ENCODE measurements at regions not wholly inside any gene's neighbourhood (a gene's known extent, or its start where the extent isn't known, plus 50 kb on each side); places are given as distances from the start of the nearest gene placed in this dataset.

DNA sequence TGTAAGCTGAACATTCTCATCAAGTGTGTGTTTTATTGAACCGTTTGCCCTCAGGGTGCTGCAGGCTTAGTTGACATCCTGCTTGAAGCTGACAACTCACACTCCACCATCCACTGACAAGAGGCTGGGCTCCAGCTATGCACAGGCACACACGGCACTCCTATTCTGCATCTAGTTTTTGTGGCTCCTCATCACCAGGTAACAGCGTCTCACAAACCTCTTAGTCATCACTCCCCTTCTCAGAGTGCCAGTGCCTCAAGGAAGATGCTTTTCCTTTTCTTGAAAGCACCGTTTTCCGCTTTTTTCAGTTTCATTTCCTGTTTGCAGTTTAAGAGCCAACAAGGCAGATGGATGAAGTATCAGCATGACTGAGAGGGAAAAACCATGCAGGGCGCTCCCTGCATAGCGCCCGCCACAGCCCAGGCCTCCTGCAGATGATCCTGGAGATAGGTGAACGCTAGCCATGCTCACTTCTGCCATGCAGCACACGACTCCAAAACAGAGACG lies 491.2 kb downstream of the COG6 start:
- Histone ChIP-seq H3K9me3 (ENCODE audit: control insufficient read depth, insufficient read depth, low read depth, low read length) (no peaks in the 10 kb centered on the region), H3K4me3 (ENCODE audit: low read depth, low read length) (no peak overlapping the region), H3K27me3 (ENCODE audit: control insufficient read depth, insufficient read depth, low read length) (no peaks in the 10 kb centered on the region), H3K27ac (ENCODE audit: low read depth, low read length) (no peak overlapping the region), H3K4me1 (ENCODE audit: control insufficient read depth, insufficient read depth, low read length) (peaks cover 11% of the 10 kb centered on the region; the same call in 1 of the 2 replicates), H3K36me3 (ENCODE audit: control insufficient read depth, insufficient read depth, low read length) (no peaks in the 10 kb centered on the region), H3K9ac (ENCODE audit: low read length) (no peak overlapping the region)

DNA sequence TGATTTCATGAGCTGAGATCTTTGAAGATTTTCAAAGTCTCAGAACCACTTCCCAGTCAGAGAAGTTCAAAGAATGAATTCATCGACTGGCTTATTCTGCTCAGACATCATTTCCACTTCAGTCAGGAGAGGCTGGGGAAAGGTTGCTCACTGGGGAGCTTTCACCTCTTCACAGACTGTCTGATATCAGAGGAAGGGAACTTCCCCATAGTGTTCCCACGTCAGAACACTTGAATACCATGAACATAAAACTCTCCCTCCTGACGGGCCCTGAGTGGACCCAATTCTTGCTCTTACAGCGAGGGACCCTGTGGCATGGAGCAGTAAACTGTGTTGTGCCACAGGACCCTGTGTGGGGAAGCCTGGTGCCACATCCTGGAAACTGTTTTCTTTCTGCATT lies 492.6 kb downstream of the COG6 start:
- Histone ChIP-seq H3K27ac (ENCODE audit: low read depth, low read length) (no peak overlapping the region), H3K4me3 (ENCODE audit: low read depth, low read length) (no peak overlapping the region), H3K27me3 (ENCODE audit: control insufficient read depth, insufficient read depth, low read length) (no peaks in the 10 kb centered on the region), H3K9ac (ENCODE audit: low read length) (no peak overlapping the region), H3K9me3 (ENCODE audit: control insufficient read depth, insufficient read depth, low read depth, low read length) (no peaks in the 10 kb centered on the region), H3K36me3 (ENCODE audit: control insufficient read depth, insufficient read depth, low read length) (no peaks in the 10 kb centered on the region), H3K4me1 (ENCODE audit: control insufficient read depth, insufficient read depth, low read length) (peaks cover 11% of the 10 kb centered on the region; the same call in 1 of the 2 replicates)

DNA sequence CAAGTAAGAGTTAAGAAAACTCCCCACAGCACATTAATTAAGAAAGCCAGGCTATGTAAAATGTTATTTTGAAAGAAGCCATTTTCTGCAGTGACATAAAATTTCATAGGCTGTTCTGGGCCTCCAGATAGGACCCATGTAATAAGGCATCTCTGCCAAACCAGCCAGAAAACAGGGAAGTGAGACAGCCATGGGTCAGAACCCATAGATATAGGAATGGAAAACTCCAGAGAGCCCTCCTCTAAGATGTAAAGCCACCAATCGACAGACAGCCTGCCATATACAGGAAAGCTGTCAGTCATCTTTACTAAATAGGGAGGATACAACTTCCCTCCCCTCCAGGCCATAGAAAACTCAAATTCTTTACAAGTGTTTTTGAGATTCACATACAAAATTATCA lies 493.3 kb downstream of the COG6 start:
- Histone ChIP-seq H3K9ac (ENCODE audit: low read length) (no peak overlapping the region), H3K36me3 (ENCODE audit: control insufficient read depth, insufficient read depth, low read length) (no peaks in the 10 kb centered on the region), H3K4me1 (ENCODE audit: control insufficient read depth, insufficient read depth, low read length) (peaks cover 11% of the 10 kb centered on the region; the same call in 1 of the 2 replicates), H3K9me3 (ENCODE audit: control insufficient read depth, insufficient read depth, low read depth, low read length) (no peaks in the 10 kb centered on the region), H3K27me3 (ENCODE audit: control insufficient read depth, insufficient read depth, low read length) (no peaks in the 10 kb centered on the region), H3K27ac (ENCODE audit: low read depth, low read length) (no peak overlapping the region), H3K4me3 (ENCODE audit: low read depth, low read length) (no peak overlapping the region)

DNA sequence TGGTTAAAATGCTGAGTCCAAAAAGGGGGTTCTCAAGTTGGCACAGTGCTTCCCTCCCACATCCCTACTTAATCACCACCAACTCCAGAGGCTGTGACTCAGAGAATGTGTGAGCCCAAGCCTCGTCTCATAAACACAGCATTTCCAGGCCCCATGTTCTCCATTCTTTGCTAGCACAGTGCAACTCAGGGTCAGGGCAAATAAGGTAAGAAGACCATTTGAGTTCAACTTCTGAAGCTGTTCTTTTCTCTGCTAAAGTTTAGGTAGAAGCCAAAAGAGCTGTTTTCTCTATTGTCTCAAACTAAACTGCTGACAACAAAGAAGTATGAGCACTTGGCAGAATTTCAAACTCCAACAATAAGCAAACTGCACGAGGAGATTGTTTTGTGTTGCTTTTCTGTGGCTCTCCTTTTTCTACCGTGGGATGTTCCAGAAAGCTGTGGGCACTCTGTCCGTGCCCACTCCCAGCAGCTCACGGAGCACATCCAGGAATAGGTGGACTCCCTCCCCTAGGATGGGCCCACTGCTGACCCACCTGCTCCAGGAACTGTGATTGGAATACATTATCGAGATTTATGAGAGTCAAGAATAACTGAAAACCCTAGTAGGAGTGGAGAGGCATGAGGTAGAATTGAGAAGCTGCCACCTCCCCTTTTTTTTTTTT lies 494.3 kb downstream of the COG6 start:
- Histone ChIP-seq H3K9ac (ENCODE audit: low read length) (no peak overlapping the region), H3K4me3 (ENCODE audit: low read depth, low read length) (no peak overlapping the region), H3K9me3 (ENCODE audit: control insufficient read depth, insufficient read depth, low read depth, low read length) (no peaks in the 10 kb centered on the region), H3K36me3 (ENCODE audit: control insufficient read depth, insufficient read depth, low read length) (no peaks in the 10 kb centered on the region), H3K27ac (ENCODE audit: low read depth, low read length) (no peak overlapping the region), H3K27me3 (ENCODE audit: control insufficient read depth, insufficient read depth, low read length) (no peaks in the 10 kb centered on the region), H3K4me1 (ENCODE audit: control insufficient read depth, insufficient read depth, low read length) (peaks cover 11% of the 10 kb centered on the region; the same call in 1 of the 2 replicates)

DNA sequence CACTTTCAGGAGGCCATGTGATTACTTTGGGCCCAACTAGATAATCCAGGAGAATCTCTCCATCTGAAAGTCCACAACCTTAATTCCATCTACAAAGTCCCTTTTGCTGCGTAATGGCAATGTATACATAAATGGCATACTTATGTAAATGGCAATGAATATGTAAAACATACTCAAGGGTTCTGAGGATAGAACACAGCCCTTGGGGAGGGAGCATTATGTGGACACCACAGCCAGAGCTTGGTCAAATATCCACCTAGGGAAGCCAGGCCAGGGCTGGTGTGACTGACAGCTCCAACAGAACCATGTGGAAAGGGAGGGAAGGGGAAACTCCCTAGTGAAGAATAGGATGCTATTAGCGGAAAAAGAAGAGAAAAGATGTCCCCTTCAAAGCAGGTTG lies 496.2 kb downstream of the COG6 start:
- no peak overlapping the region for H3K27ac ChIP-seq (ENCODE audit: low read depth, low read length)
- H3K9ac ChIP-seq (ENCODE audit: low read length), result no peak overlapping the region
- H3K4me3 ChIP-seq (ENCODE audit: low read depth, low read length), result no peak overlapping the region
- H3K9me3 ChIP-seq (ENCODE audit: control insufficient read depth, insufficient read depth, low read depth, low read length), result no peaks in the 10 kb centered on the region
- H3K36me3 ChIP-seq (ENCODE audit: control insufficient read depth, insufficient read depth, low read length), result no peaks in the 10 kb centered on the region
- H3K4me1 ChIP-seq (ENCODE audit: control insufficient read depth, insufficient read depth, low read length), result peaks cover 11% of the 10 kb centered on the region; the same call in 1 of the 2 replicates
- H3K27me3 ChIP-seq (ENCODE audit: control insufficient read depth, insufficient read depth, low read length), result no peaks in the 10 kb centered on the region

DNA sequence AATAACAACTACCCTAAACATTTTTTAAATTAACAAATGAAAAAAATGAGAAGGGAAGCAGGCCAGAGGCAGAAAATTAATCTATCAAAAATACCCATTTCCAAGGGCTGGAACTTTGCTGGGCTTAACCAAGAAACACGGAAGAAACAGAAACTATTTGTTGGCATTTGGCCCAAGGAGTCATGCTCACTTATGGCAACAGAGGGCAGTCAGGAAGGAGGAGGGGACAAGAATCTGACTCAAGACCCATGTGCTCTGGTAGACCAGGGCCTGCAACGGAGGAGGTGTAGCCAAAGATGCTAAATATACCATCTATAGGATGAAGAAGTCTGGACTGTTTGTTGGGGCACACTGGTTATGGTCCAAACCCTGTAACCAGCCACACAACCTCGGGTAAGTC lies 496.7 kb downstream of the COG6 start:
- H3K27ac ChIP-seq (ENCODE audit: low read depth, low read length), result no peak overlapping the region
- no peaks in the 10 kb centered on the region for H3K36me3 ChIP-seq (ENCODE audit: control insufficient read depth, insufficient read depth, low read length)
- no peak overlapping the region for H3K4me3 ChIP-seq (ENCODE audit: low read depth, low read length)
- no peaks in the 10 kb centered on the region for H3K27me3 ChIP-seq (ENCODE audit: control insufficient read depth, insufficient read depth, low read length)
- H3K9me3 ChIP-seq (ENCODE audit: control insufficient read depth, insufficient read depth, low read depth, low read length), result no peaks in the 10 kb centered on the region
- no peak overlapping the region for H3K9ac ChIP-seq (ENCODE audit: low read length)
- peaks cover 11% of the 10 kb centered on the region; the same call in 1 of the 2 replicates for H3K4me1 ChIP-seq (ENCODE audit: control insufficient read depth, insufficient read depth, low read length)

DNA sequence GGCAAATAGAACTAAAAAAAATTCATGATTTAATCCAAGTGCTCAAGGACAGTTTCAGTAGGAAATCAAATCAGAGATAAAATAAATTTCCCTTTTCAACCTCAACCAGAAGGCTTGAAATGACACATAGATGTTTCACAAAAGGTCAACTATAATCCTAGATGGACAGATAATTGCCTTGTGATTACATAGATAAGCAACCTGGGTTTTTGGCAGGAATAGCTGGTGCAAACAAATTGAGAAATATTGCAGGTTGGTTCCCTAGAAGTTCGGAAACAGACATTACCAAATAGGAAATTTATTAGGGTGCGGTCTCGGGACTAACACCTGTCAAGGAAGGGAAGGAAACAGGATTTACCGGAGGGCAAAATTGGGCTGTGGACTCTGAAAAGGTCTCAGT lies 497.5 kb downstream of the COG6 start:
- no peak overlapping the region for H3K9ac ChIP-seq (ENCODE audit: low read length)
- H3K9me3 ChIP-seq (ENCODE audit: control insufficient read depth, insufficient read depth, low read depth, low read length), result no peaks in the 10 kb centered on the region
- H3K36me3 ChIP-seq (ENCODE audit: control insufficient read depth, insufficient read depth, low read length), result no peaks in the 10 kb centered on the region
- no peak overlapping the region for H3K4me3 ChIP-seq (ENCODE audit: low read depth, low read length)
- no peaks in the 10 kb centered on the region for H3K27me3 ChIP-seq (ENCODE audit: control insufficient read depth, insufficient read depth, low read length)
- H3K4me1 ChIP-seq (ENCODE audit: control insufficient read depth, insufficient read depth, low read length), result peaks cover 11% of the 10 kb centered on the region; the same call in 1 of the 2 replicates
- no peak overlapping the region for H3K27ac ChIP-seq (ENCODE audit: low read depth, low read length)

DNA sequence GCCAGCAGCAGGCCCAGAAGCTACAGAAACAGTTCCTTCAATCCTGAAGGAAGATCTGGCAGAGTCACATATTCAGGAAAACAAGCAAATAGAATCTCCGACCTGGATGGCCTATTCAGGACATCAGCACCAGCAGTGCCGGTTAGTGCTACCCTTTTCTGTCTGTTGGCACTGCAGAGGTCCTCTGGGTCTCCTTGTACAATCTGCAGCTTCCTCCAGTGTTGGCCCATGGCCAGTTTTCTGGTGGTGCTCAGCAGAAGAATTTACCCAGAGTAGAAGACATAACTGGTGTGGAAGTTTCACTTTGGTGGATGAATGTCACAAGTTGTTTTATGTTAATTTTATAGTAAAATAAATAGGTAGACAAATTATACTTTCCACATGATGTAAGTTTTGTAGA lies 498.1 kb downstream of the COG6 start:
- Histone ChIP-seq H3K9me3 (ENCODE audit: control insufficient read depth, insufficient read depth, low read depth, low read length) (no peaks in the 10 kb centered on the region), H3K4me3 (ENCODE audit: low read depth, low read length) (no peak overlapping the region)

DNA sequence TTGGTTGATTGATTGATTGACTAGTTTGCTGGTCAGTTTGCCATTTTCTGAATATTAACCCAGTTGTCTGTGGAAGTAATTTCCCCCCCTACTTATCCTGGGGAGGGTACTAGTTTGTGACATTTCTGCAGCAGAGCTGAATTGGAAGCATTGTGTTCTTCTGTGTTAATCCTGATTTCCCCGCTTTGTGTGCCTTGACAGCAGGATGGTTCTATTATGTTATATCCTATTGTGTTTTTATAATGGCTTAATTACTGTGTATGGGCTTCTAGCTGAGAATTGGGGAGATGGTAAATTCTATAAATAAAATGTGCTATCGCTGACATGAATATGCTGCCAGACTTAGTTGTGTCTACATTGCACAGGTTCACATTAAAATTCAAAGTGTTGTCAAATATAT lies 499.7 kb downstream of the COG6 start:
- H3K36me3 ChIP-seq (ENCODE audit: control insufficient read depth, insufficient read depth, low read length), result no peaks in the 10 kb centered on the region
- H3K27ac ChIP-seq (ENCODE audit: low read depth, low read length), result no peak overlapping the region
- no peaks in the 10 kb centered on the region for H3K27me3 ChIP-seq (ENCODE audit: control insufficient read depth, insufficient read depth, low read length)
- H3K4me1 ChIP-seq (ENCODE audit: control insufficient read depth, insufficient read depth, low read length), result peaks cover 11% of the 10 kb centered on the region; the same call in 1 of the 2 replicates
- no peak overlapping the region for H3K4me3 ChIP-seq (ENCODE audit: low read depth, low read length)
- H3K9me3 ChIP-seq (ENCODE audit: control insufficient read depth, insufficient read depth, low read depth, low read length), result no peaks in the 10 kb centered on the region
- no peak overlapping the region for H3K9ac ChIP-seq (ENCODE audit: low read length)

More for the DNA sequence above, 498.1 kb downstream of the COG6 start:
- Histone ChIP-seq H3K27me3 (ENCODE audit: control insufficient read depth, insufficient read depth, low read length) (no peaks in the 10 kb centered on the region), H3K4me1 (ENCODE audit: control insufficient read depth, insufficient read depth, low read length) (peaks cover 11% of the 10 kb centered on the region; the same call in 1 of the 2 replicates), H3K36me3 (ENCODE audit: control insufficient read depth, insufficient read depth, low read length) (no peaks in the 10 kb centered on the region), H3K27ac (ENCODE audit: low read depth, low read length) (no peak overlapping the region), H3K9ac (ENCODE audit: low read length) (no peak overlapping the region)

DNA sequence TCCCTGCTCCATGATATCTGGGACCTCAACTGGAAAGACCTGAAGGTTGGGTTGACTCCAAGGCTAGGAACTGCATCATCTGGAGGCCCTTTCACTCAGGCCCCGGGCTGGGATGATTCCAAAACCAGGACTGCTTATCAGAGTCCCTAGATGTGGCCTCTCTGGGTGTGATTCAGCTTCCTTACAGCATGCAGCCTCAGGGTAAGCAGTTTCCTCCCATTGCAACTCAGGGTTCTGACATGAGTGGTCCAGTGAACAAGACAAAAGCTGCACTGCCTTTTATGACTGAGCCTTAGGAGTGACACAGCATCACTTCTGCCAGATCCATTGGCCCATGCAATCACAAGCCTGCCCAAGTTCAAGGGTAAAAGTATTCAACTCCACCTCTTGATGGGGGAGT lies 502.8 kb downstream of the COG6 start:
- Histone ChIP-seq H3K27me3 (ENCODE audit: control insufficient read depth, insufficient read depth, low read length) (no peaks in the 10 kb centered on the region), H3K4me3 (ENCODE audit: low read depth, low read length) (no peak overlapping the region), H3K27ac (ENCODE audit: low read depth, low read length) (no peak overlapping the region), H3K9me3 (ENCODE audit: control insufficient read depth, insufficient read depth, low read depth, low read length) (no peaks in the 10 kb centered on the region), H3K36me3 (ENCODE audit: control insufficient read depth, insufficient read depth, low read length) (no peaks in the 10 kb centered on the region), H3K9ac (ENCODE audit: low read length) (no peak overlapping the region), H3K4me1 (ENCODE audit: control insufficient read depth, insufficient read depth, low read length) (no peaks in the 10 kb centered on the region)

DNA sequence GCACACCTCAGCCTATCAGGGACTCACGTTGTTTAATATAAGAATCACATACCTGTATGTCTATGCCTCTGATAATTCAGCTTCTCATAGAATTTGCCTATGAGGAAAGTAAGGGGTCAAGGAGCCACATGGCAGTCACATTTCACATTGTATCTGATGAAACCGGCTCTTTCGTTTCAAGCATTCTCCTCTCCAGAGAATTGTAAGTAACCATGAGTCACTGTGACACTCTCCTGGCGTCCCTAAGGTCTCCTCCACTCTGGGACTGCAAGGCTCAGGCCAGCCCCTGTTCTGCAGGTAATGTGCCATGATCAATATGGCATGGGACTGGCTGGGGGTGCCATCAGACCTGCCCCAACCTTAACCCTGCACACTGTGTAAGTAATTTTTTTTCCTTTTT lies 503.3 kb downstream of the COG6 start:
- Histone ChIP-seq H3K9ac (ENCODE audit: low read length) (no peak overlapping the region), H3K27ac (ENCODE audit: low read depth, low read length) (no peak overlapping the region), H3K36me3 (ENCODE audit: control insufficient read depth, insufficient read depth, low read length) (no peaks in the 10 kb centered on the region), H3K4me3 (ENCODE audit: low read depth, low read length) (no peak overlapping the region), H3K9me3 (ENCODE audit: control insufficient read depth, insufficient read depth, low read depth, low read length) (no peaks in the 10 kb centered on the region), H3K4me1 (ENCODE audit: control insufficient read depth, insufficient read depth, low read length) (peaks cover 2% of the 10 kb centered on the region; the same call in 1 of the 2 replicates), H3K27me3 (ENCODE audit: control insufficient read depth, insufficient read depth, low read length) (no peaks in the 10 kb centered on the region)

All from HUES6 (cell line).